CD4-positive, alpha-beta T cell treated with Interferon gamma for 1 hour (primary cell): ENCODE measurements at regions not wholly inside any gene's neighbourhood (a gene's known extent, or its start where the extent isn't known, plus 50 kb on each side); places are given as distances from the start of the nearest gene placed in this dataset.

Experiments used
- DNase-seq: peaks from one replicate; pipeline ENCODE4 v3.0.0-alpha.2; 2020

DNA sequence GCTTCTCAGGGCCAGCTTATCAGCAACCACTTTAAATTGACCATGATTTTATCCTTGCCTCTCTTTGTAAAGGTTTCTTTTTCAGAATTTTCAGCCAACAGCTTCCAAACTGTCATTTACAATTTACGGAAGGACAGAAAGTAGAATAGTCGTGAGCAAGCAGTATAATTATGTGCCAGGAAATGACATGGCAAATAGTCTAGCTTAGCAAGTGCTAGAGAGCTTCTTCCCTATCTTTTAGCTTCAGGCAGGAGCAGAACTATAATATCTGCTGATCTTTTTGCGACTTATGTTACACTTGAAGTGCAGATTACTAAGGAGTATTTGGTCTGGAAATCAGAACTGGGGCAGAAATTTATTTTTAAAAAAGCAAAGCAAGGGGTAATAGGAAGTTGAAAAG, 123.0 kb upstream of the AP1S2 start:
- DNase-seq, result no peak

- no peak for DNase-seq
Observed at GRCh38 chrX:15976396-15976795, 121.8 kb upstream of the AP1S2 start.

- no peak for DNase-seq
Observed at GRCh38 chrX:15973946-15974345, 119.3 kb upstream of the AP1S2 start.

- peak; percentile 40 for DNase-seq
Observed at GRCh38 chrX:15973299-15973698, 118.7 kb upstream of the AP1S2 start.

GRCh38 chrX:15971696-15972095, 117.1 kb upstream of the AP1S2 start:
- DNase-seq, result no peak

GRCh38 chrX:15963858-15964257, 109.2 kb upstream of the AP1S2 start:
- no peak for DNase-seq

DNA sequence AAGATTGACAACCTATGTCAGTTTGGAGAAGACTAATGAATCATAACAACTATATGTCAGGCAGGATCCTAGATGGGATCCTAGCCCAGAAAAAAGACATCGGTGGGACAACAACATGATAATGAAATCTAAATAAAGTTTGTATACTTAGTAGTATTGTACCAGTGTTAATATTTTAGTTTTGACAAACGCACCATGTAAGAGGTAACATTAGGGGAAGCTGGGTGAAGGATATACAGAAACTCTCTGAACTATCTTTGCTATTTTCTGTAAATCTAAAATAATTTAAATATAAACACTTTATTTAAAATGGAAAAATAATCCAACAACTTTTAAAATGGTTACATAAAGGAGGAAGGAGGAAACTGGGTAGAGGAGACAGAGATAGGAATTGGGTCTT, 105.6 kb upstream of the AP1S2 start:
- DNase-seq, result no peak

GRCh38 chrX:15956681-15957080, 102.1 kb upstream of the AP1S2 start:
- no peak for DNase-seq

DNA sequence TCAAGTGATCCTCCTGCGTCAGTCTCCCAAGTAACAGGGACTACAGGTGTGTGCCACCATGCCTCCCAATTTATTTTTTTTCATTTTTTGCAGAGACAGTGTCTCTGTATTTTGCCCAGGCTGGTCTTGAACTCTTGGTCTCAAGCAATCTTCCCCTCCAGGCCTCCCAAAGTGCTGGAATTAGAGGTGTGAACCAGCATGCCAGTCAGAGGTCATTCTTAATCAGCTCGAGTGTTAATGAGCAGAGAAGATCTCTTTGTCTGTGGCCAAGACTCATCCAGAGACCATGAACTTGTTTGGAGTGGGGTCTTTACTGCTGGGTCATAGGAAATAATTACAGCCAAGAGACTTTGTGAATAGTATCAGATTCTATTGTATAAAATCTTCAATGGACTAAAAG, 99.2 kb upstream of the AP1S2 start:
- DNase-seq, result no peak

DNA sequence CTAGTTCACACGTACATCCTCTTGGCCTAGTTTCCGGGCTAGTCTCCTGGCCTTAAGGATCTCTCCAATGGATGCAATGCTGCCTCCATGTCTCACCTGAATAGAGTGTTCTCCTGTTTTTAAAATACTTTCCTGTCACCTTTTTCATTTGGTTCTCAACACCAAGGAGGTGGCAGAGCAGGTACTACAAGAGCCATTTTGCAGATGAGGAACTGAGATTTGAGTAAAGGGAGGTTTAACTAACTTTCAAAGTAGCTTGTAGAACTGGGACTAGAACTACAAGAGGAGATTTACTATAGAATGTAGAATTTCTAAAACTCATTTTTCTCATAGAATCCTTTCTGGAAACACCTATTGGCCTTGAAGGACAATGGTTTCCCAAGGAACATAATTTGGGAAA, 97.6 kb upstream of the AP1S2 start:
- DNase-seq, result no peak

GRCh38 chrX:15948318-15948660, 93.7 kb upstream of the AP1S2 start:
- no peak for DNase-seq

DNA sequence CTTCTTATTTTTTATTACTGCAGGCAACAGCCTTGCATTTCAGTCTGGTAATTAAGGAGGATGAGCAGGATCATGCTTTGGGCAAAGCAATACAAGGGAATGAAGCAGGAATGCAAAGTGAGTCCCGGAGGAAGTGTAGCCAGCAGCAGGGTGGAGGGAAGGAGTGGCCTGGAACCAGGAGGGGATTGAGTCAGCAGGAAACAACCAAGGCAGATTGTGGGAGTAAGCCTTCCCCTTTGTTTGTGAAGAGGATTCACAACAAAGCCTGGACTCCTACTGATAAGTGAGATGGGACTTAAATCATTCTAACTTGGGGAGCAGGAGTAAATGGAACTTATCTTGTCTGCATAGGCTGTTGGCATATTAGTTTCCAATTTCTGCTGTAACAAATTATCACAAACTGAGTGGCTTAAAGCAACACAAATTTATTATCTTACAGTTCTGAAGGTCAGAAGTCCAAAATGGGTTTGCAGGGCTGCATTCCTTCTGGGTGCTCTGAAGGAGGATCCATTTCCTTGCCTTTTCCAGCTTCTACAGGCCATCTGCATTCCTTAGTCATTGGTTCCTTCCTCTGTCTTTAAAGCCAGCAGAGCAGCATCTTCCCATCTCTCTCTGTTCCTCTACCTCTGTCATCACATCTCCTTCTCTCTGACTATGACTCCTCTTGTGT, 93.2 kb upstream of the AP1S2 start:
- DNase-seq, result no peak

GRCh38 chrX:15946783-15947580, 92.4 kb upstream of the AP1S2 start:
- DNase-seq, result no peak

DNA sequence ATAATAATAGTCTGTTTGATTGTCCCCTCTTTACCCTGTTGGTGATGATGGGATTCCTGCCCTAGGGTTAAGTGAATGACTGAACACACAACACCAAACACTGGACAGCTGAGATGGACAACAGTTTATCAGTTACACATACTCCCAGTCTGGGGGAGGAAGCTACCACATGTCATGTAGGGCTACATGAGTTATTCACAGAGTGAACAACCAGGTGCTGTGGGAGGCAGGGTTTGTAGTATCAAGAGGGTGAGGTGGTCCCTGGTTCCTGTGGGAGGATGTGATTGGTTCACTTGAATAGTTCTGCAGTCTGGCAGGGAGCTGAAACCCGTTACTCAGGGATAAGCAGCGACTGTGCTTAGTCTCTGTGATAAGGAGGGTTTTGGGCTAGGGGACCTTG, 88.8 kb upstream of the AP1S2 start:
- DNase-seq, result no peak

DNA sequence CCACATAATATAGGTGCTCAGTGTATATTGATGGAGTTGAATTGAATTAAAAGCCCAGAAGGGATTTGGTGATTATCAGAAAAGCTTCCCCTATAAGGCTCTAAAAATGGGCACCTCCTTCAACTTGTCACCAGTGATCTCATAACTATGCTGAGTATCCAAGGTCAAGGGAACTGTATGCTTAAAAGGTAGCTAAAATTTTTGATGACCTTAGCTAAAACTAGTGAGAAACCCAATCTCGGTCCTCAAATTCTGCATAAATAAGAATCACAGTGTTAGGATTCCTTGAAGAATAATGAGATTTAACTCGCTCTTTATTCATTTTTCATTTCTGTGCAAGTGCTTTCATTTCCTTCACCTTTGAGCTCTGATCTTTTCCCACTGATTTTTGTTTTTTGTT, 87.7 kb upstream of the AP1S2 start:
- DNase-seq, result no peak

- no peak for DNase-seq
Observed at GRCh38 chrX:15939737-15940136, 85.1 kb upstream of the AP1S2 start.

DNA sequence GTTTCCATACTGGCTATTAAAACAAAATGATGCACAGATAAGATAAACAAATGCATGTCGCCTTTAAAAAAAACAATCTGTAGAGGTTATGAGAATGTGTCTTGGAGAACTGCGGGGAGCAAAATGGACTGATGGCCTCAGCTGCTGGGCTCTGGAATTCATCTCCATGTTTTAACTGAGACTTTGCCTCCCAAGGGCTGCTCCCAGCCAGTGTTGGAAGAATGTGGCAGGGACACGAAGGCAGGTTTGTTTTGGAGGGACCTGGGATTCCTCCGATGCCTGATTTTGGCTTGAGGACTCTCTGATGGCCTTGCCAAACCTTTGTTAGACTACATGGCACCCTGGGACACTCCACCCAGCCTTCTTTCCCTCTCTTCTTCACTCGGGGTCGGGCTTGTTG, 83.5 kb upstream of the AP1S2 start:
- no peak for DNase-seq

DNA sequence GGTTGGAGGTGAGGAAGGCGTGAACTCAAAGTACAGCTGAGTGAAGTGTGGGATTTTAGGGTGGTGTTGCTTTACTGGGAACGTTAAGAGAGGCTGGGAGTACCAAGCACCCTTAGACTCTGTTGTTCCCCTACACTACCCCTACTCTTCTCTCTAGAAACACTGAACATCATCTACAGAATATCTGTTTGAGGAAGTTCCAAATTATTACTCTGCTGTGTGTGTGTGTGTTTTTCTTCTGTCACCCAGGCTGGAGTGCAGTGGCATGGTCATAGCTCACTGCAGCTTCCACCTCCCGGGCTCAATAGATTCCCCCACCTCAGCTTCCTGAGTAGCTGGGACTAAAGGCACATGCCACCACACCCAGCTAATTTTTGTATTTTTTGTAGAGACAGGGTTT, 76.7 kb upstream of the AP1S2 start:
- DNase-seq, result no peak

GRCh38 chrX:15930585-15930984, 76.0 kb upstream of the AP1S2 start:
- DNase-seq, result no peak

- no peak for DNase-seq
Observed at GRCh38 chrX:15929194-15929593, 74.6 kb upstream of the AP1S2 start.

- no peak for DNase-seq
Observed at GRCh38 chrX:15926622-15927021, 72.0 kb upstream of the AP1S2 start.

- DNase-seq, result no peak
Observed at GRCh38 chrX:15918003-15918402, 63.4 kb upstream of the AP1S2 start.

DNA sequence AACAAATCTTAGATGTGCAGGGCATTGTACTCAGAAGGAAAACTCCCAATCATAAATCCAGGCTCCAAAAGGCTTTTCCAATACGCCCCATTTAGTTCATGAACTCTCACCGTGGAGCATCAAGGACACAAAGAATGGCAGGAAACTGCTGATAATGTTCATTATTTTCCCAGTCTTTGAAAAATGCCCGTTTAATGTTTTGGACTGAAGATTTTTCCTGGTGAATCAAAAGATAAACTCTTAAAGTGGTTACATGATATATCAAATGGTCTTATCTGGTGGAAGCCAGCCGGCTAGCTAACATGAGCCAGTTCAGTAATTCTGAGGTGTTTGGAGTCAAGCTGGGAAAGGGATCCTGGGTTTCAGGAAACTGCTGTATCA, 62.1 kb upstream of the AP1S2 start:
- DNase-seq, result no peak

- no peak for DNase-seq
Observed at GRCh38 chrX:15915959-15916703, 61.5 kb upstream of the AP1S2 start.
